Vagina (tissue), 2 donors: ENCODE measurements at regions not wholly inside any gene's neighbourhood (a gene's known extent, or its start where the extent isn't known, plus 50 kb on each side); places are given as distances from the start of the nearest gene placed in this dataset.

Experiments used
- DNase-seq, 2 donors: peaks; one replicate each; pipeline ENCODE4 v3.0.0-alpha.2; 2017; ENCODE audit errors: extremely low spot score in 2 of 2
- H3K27ac ChIP-seq: fragments of 200-600 bp; sonication (generic); one replicate; pipeline ENCODE4 v1.5.1; 2019
- H3K27me3 ChIP-seq: fragments of 200-600 bp; sonication (generic); one replicate; pipeline ENCODE4 v1.5.1; 2019
- H3K36me3 ChIP-seq, 2 donors: fragments of 200-600 bp; sonication (generic); one replicate each; pipeline ENCODE4 v1.5.1; 2017 to 2019
- H3K4me1 ChIP-seq: fragments of 200-600 bp; sonication (generic); one replicate; pipeline ENCODE4 v1.5.1; 2019
- H3K4me3 ChIP-seq, 2 donors: fragments of 200-600 bp; sonication (generic); 1 replicate in 1 of 2; 2 replicates in 1 of 2; pipeline ENCODE4 v1.5.1; 2016 to 2019
- H3K9me3 ChIP-seq: fragments of 200-600 bp; sonication (generic); one replicate; pipeline ENCODE4 v1.5.1; 2019
- POLR2A ChIP-seq, 2 donors: fragments of 450-650 bp; IDR thresholded peaks; one replicate each; pipeline ENCODE4 v1.6.1; 2017; ENCODE audit warnings: antibody characterized with exemption in 2 of 2, mild to moderate bottlenecking in 2 of 2, moderate library complexity in 2 of 2
- POLR2AphosphoS5 ChIP-seq, 2 donors: sonication (generic); formaldehyde crosslinking; IDR thresholded peaks; one replicate each; pipeline ENCODE4 v1.9.0; 2017; ENCODE audit warnings: antibody characterized with exemption in 2 of 2, mild to moderate bottlenecking in 2 of 2, low read depth in 1 of 2; ENCODE audit not compliant: insufficient read depth in 1 of 2
- intact Hi-C: fragments of 100-400 bp; cut with DNase I; formaldehyde crosslinking; loops from one replicate; pipeline ENCODE4 v1.15.1; 2023
- TF ChIP-seq, protein P1 (sequence below), 3 experiments: fragments of 450-650 bp in 2 of 3; fragments of 200-600 bp in 1 of 3; sonication (generic) in 1 of 3; IDR thresholded peaks; one replicate each; pipeline ENCODE4 v1.5.1; 2017 to 2019; ENCODE audit warnings: antibody characterized with exemption in 3 of 3, mild to moderate bottlenecking in 2 of 3, moderate library complexity in 2 of 3

DNA sequence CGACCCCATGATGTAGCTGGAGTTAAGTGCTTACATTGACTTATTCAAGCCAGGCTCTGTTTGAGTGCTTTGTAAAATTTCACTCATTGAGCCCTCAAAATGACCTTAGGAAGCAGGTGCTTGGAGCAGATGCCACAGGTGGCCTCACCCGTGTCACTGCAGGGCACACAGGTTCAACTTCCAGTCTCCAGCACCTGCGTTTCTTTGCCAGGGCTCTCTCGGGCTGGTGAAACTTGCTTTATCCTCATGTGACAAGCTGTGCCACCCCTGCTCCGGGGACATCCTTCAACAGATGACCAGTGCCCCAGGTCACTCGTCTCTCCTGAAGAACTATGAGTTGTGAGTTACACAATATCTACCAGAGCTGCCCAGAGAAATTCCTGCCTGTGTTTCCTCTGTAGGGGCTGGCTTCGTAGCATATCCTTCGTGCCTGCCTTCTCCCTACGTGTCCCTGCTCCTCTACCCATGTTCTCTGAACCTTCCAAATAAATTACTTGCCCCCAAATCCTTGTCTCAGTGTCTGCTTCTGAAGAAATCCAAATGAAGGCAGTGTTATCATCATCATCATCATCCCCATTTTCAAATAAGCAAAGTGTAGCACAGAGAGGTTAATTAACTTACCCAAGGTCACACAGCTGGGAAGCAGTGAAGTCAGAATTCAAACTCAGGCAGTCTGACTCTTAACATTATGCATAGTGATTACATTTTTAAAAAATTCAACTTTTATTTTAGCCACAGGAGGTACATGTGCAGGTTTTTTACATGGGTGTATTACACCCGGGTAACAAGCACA is 352.5 kb downstream of the NPIPA8 start:
- intact Hi-C loops, result no loop called here
- no peak overlapping the region for H3K27ac ChIP-seq
- H3K27me3 ChIP-seq, result no peaks in the 10 kb centered on the region
- no peaks in the 10 kb centered on the region for H3K4me1 ChIP-seq
- H3K4me3 ChIP-seq, result no peak overlapping the region
- H3K36me3 ChIP-seq, result no peaks in the 10 kb centered on the region
- no peaks in the 10 kb centered on the region for H3K9me3 ChIP-seq
- no peak for DNase-seq
- TF ChIP-seq, protein P1, sequence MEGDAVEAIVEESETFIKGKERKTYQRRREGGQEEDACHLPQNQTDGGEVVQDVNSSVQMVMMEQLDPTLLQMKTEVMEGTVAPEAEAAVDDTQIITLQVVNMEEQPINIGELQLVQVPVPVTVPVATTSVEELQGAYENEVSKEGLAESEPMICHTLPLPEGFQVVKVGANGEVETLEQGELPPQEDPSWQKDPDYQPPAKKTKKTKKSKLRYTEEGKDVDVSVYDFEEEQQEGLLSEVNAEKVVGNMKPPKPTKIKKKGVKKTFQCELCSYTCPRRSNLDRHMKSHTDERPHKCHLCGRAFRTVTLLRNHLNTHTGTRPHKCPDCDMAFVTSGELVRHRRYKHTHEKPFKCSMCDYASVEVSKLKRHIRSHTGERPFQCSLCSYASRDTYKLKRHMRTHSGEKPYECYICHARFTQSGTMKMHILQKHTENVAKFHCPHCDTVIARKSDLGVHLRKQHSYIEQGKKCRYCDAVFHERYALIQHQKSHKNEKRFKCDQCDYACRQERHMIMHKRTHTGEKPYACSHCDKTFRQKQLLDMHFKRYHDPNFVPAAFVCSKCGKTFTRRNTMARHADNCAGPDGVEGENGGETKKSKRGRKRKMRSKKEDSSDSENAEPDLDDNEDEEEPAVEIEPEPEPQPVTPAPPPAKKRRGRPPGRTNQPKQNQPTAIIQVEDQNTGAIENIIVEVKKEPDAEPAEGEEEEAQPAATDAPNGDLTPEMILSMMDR (IDR thresholded peaks at IDR 0.05), result no peak
- TF ChIP-seq POLR2AphosphoS5 (IDR thresholded peaks at IDR 0.05; ENCODE audit: insufficient read depth in 1 of 2, low read depth in 1 of 2), result no peak
- TF ChIP-seq POLR2A (IDR thresholded peaks at IDR 0.05), result no peak

DNA sequence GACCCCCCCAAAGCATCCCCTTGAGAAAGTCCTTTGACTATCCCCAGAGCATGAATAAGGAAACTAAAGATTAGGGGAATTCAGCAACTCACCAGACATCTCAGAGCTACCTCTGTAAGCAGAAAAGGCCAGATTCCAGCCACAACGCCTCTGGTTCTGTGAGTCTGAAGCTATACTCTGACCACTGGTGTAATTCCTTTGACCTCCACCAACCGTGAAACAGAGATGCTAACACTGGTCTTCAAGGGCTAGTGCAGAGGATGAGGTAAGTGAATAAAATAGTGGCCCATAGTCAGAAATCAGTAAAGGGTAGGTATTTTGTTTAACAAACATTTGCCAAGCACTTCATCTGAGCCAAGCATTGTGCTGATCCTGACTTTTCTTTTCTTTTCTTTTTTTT is 353.4 kb downstream of the NPIPA8 start:
- DNase-seq, result no peak
- intact Hi-C loops, result no loop called here
- Histone ChIP-seq H3K9me3 (no peaks in the 10 kb centered on the region), H3K27ac (no peak overlapping the region), H3K36me3 (no peaks in the 10 kb centered on the region), H3K4me3 (no peak overlapping the region), H3K27me3 (no peaks in the 10 kb centered on the region), H3K4me1 (no peaks in the 10 kb centered on the region)
- TF ChIP-seq POLR2AphosphoS5 (IDR thresholded peaks at IDR 0.05; ENCODE audit: insufficient read depth in 1 of 2, low read depth in 1 of 2) (no peak), POLR2A (IDR thresholded peaks at IDR 0.05) (no peak)
- TF ChIP-seq, protein P1 (IDR thresholded peaks at IDR 0.05), result no peak

DNA sequence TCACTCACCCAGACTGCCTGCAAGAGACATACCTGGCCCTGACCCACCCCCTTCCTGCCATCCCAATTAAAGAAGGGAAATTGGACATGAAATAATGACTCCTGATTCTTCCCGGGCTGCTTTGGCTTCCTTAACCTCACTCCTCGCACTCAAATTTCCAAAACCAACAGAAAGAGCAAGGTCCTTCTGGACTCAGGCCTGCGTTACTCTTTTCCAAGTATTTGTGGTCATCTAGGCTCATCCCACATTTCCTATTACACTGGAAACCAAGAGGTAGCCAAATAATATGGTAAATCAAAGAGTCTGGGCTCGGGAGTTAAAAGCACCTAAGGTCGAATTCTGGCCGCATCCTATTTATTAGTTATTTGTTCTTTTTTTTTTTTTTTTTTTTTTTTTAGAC is 359.3 kb downstream of the NPIPA8 start:
- H3K9me3 ChIP-seq, result no peaks in the 10 kb centered on the region
- no peak for DNase-seq
- no peaks in the 10 kb centered on the region for H3K36me3 ChIP-seq
- H3K27ac ChIP-seq, result no peak overlapping the region
- H3K27me3 ChIP-seq, result no peaks in the 10 kb centered on the region
- intact Hi-C loops, result no loop called here
- no peak for TF ChIP-seq POLR2AphosphoS5 (IDR thresholded peaks at IDR 0.05; ENCODE audit: insufficient read depth in 1 of 2, low read depth in 1 of 2)
- no peak for TF ChIP-seq POLR2A (IDR thresholded peaks at IDR 0.05)
- TF ChIP-seq, protein P1 (IDR thresholded peaks at IDR 0.05), result no peak
- H3K4me1 ChIP-seq, result peaks cover 7% of the 10 kb centered on the region
- H3K4me3 ChIP-seq, result no peak overlapping the region

DNA sequence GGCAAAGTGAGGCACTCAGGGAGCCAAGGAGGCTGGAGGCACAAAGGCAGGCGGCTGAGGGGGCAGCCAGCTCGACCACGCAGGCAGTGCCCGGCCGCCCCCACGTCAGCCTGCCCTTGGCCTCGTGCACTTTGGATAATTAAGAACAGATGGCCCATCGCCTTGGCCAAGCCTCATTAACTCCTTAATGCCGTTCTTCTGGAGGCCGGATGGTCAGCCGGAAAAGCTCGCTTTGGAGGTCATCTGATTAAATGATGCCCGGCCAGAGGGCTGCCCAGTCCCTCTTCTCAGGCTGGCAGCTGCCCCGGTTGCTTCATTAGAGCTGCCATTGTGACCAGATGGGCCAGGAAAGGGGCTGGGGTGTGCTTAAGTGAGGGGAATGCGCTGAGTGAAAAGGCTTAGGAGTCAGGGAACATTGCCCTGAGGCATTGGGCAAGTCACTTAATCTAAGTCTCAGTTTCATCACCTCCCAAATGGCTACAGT is 364.0 kb downstream of the NPIPA8 start:
- no peak for DNase-seq
- intact Hi-C loops, result no loop called here

DNA sequence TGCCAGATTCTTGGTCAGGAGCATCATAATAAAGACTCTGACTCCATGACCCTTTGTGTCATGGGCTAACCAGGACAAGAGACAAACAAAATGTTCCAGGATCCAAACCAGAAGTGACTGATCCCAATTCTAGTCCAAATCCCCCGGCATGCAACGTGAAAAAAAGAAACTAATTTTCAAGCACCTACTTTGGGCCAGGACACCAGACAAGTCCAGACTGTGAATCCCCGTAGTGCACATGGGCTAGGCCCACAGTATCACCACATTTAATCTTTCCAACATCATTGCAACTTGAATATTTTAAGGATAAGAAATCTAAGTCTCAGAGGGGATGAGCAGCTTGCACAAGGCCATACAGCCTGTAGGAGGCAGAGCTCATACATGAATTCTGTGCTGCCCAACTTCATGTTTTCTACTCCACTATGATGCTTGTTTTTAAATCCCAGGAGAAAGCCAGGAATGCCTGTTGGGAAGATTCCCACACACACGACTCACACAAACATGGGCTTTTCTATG is 365.7 kb downstream of the NPIPA8 start:
- no peak for DNase-seq
- Histone ChIP-seq H3K4me3 (no peak overlapping the region), H3K36me3 (no peaks in the 10 kb centered on the region), H3K4me1 (peaks cover 32% of the 10 kb centered on the region), H3K9me3 (no peaks in the 10 kb centered on the region), H3K27me3 (no peaks in the 10 kb centered on the region), H3K27ac (no peak overlapping the region)
- intact Hi-C loops, result no loop called here
- TF ChIP-seq POLR2AphosphoS5 (IDR thresholded peaks at IDR 0.05; ENCODE audit: insufficient read depth in 1 of 2, low read depth in 1 of 2) (no peak), POLR2A (IDR thresholded peaks at IDR 0.05) (no peak)
- TF ChIP-seq, protein P1 (IDR thresholded peaks at IDR 0.05), result peak in 1 of 3 experiments; percentile 24

More for the DNA sequence above, 364.0 kb downstream of the NPIPA8 start:
- Histone ChIP-seq H3K9me3 (no peaks in the 10 kb centered on the region), H3K27ac (peak overlapping the region; percentile 40), H3K4me1 (peaks cover 32% of the 10 kb centered on the region), H3K27me3 (no peaks in the 10 kb centered on the region), H3K36me3 (no peaks in the 10 kb centered on the region), H3K4me3 (no peak overlapping the region)
- TF ChIP-seq POLR2A (IDR thresholded peaks at IDR 0.05), result no peak
- peak in 1 of 2 donors; percentile 27 for TF ChIP-seq POLR2AphosphoS5 (IDR thresholded peaks at IDR 0.05; ENCODE audit: insufficient read depth in 1 of 2, low read depth in 1 of 2)
